KMS-11 (cell line): ENCODE measurements at regions not wholly inside any gene's neighbourhood (a gene's known extent, or its start where the extent isn't known, plus 50 kb on each side); places are given as distances from the start of the nearest gene placed in this dataset.

Experiments
- H2AFZ ChIP-seq: fragments of 200-600 bp; sonication (generic); 2 replicates; pipeline ENCODE4 v1.6.1; 2016; ENCODE audit warnings: antibody characterized with exemption, mixed run types, low read depth
- H3K27ac ChIP-seq: fragments of 200-600 bp; sonication (generic); 2 replicates; pipeline ENCODE4 v1.6.1; 2016; ENCODE audit warnings: mild to moderate bottlenecking, mixed run types
- H3K27me3 ChIP-seq: fragments of 200-600 bp; sonication (generic); 2 replicates; pipeline ENCODE4 v1.6.1; 2017; ENCODE audit warnings: mild to moderate bottlenecking, low read depth, mixed run types, moderate library complexity; ENCODE audit not compliant: insufficient read depth
- H3K36me3 ChIP-seq: fragments of 200-600 bp; sonication (generic); 2 replicates; pipeline ENCODE4 v1.6.1; 2017; ENCODE audit warnings: mild to moderate bottlenecking, mixed run types; ENCODE audit not compliant: insufficient read depth
- H3K4me1 ChIP-seq: fragments of 200-600 bp; sonication (generic); 2 replicates; pipeline ENCODE4 v1.6.1; 2016; ENCODE audit warnings: mild to moderate bottlenecking, low read depth, mixed run types; ENCODE audit not compliant: poor library complexity, severe bottlenecking
- H3K4me2 ChIP-seq: fragments of 200-600 bp; sonication (generic); 2 replicates; pipeline ENCODE4 v1.7.0; 2016; ENCODE audit warnings: mild to moderate bottlenecking, mixed run types
- H3K4me3 ChIP-seq: fragments of 200-600 bp; sonication (generic); IDR thresholded peaks from 2 replicates; pipeline ENCODE4 v1.6.1; 2017; ENCODE audit warnings: low read depth, low read length, mixed read lengths; ENCODE audit not compliant: insufficient read depth
- H3K79me2 ChIP-seq: fragments of 200-600 bp; sonication (generic); 2 replicates; pipeline ENCODE4 v1.6.1; 2016; ENCODE audit warnings: low read depth, mixed run types; ENCODE audit not compliant: insufficient read depth
- H3K9ac ChIP-seq: fragments of 200-600 bp; sonication (generic); 2 replicates; pipeline ENCODE4 v1.6.1; 2016; ENCODE audit warnings: mild to moderate bottlenecking, mixed run types
- H4K20me1 ChIP-seq: fragments of 200-600 bp; sonication (generic); 2 replicates; pipeline ENCODE4 v1.6.1; 2016; ENCODE audit warnings: mild to moderate bottlenecking, mixed run types; ENCODE audit not compliant: insufficient read depth
- TF ChIP-seq, protein P1 (sequence below): fragments of 200-600 bp; sonication (generic); conservative IDR thresholded peaks from 2 replicates; pipeline ENCODE4 v1.6.1; 2017; ENCODE audit warnings: low read depth, mild to moderate bottlenecking, antibody characterized with exemption, low read length, moderate library complexity, mixed read lengths

GRCh38 chr7:22907805-22908204 is 85.2 kb upstream of the TOMM7 start:
- no peaks in the 10 kb centered on the region for H3K27me3 ChIP-seq
- no peak overlapping the region for H3K4me2 ChIP-seq
- no peaks in the 10 kb centered on the region for H4K20me1 ChIP-seq
- no peak overlapping the region for H2AFZ ChIP-seq
- TF ChIP-seq, protein P1, sequence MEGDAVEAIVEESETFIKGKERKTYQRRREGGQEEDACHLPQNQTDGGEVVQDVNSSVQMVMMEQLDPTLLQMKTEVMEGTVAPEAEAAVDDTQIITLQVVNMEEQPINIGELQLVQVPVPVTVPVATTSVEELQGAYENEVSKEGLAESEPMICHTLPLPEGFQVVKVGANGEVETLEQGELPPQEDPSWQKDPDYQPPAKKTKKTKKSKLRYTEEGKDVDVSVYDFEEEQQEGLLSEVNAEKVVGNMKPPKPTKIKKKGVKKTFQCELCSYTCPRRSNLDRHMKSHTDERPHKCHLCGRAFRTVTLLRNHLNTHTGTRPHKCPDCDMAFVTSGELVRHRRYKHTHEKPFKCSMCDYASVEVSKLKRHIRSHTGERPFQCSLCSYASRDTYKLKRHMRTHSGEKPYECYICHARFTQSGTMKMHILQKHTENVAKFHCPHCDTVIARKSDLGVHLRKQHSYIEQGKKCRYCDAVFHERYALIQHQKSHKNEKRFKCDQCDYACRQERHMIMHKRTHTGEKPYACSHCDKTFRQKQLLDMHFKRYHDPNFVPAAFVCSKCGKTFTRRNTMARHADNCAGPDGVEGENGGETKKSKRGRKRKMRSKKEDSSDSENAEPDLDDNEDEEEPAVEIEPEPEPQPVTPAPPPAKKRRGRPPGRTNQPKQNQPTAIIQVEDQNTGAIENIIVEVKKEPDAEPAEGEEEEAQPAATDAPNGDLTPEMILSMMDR = no peak
- H3K36me3 ChIP-seq = no peaks in the 10 kb centered on the region
- no peaks in the 10 kb centered on the region for H3K79me2 ChIP-seq
- no peak overlapping the region for H3K4me3 ChIP-seq
- H3K27ac ChIP-seq = no peak overlapping the region
- H3K4me1 ChIP-seq = peaks cover 1% of the 10 kb centered on the region
- no peak overlapping the region for H3K9ac ChIP-seq

GRCh38 chr7:22900784-22901183 is 78.1 kb upstream of the TOMM7 start:
- H3K79me2 ChIP-seq = no peaks in the 10 kb centered on the region
- TF ChIP-seq, protein P1 = no peak
- H3K36me3 ChIP-seq = no peaks in the 10 kb centered on the region
- H3K27me3 ChIP-seq = no peaks in the 10 kb centered on the region
- H4K20me1 ChIP-seq = no peaks in the 10 kb centered on the region
- no peak overlapping the region for H3K4me3 ChIP-seq
- H3K4me2 ChIP-seq = peak overlapping the region; percentile 62
- peak overlapping the region; percentile 15; the same call in 1 of the 2 replicates for H2AFZ ChIP-seq
- H3K4me1 ChIP-seq = peaks cover 37% of the 10 kb centered on the region
- peak overlapping the region; percentile 42; the same call in 1 of the 2 replicates for H3K27ac ChIP-seq
- no peak overlapping the region for H3K9ac ChIP-seq

GRCh38 chr7:22900101-22900500 is 77.5 kb upstream of the TOMM7 start:
- no peaks in the 10 kb centered on the region for H4K20me1 ChIP-seq
- no peak overlapping the region; the same call in 1 of the 2 replicates for H2AFZ ChIP-seq
- no peak overlapping the region for H3K4me3 ChIP-seq
- peak overlapping the region; percentile 62 for H3K4me2 ChIP-seq
- H3K27ac ChIP-seq = peak overlapping the region; percentile 42; the same call in 1 of the 2 replicates
- H3K4me1 ChIP-seq = peaks cover 37% of the 10 kb centered on the region
- no peaks in the 10 kb centered on the region for H3K36me3 ChIP-seq
- TF ChIP-seq, protein P1 = no peak
- no peaks in the 10 kb centered on the region for H3K79me2 ChIP-seq
- H3K27me3 ChIP-seq = no peaks in the 10 kb centered on the region
- no peak overlapping the region for H3K9ac ChIP-seq

GRCh38 chr7:22896917-22897316 is 74.3 kb upstream of the TOMM7 start:
- H4K20me1 ChIP-seq = no peaks in the 10 kb centered on the region
- no peak overlapping the region for H3K4me3 ChIP-seq
- H3K27me3 ChIP-seq = no peaks in the 10 kb centered on the region
- TF ChIP-seq, protein P1 = no peak
- no peak overlapping the region for H3K27ac ChIP-seq
- no peak overlapping the region for H3K4me2 ChIP-seq
- no peak overlapping the region for H3K9ac ChIP-seq
- H3K79me2 ChIP-seq = no peaks in the 10 kb centered on the region
- H3K36me3 ChIP-seq = no peaks in the 10 kb centered on the region
- H2AFZ ChIP-seq = no peak overlapping the region
- H3K4me1 ChIP-seq = peaks cover 27% of the 10 kb centered on the region
